ENCODE measurements at regions not wholly inside any gene's neighbourhood (a gene's known extent, or its start where the extent isn't known, plus 50 kb on each side); places are given as distances from the start of the nearest gene placed in this dataset.

DNA sequence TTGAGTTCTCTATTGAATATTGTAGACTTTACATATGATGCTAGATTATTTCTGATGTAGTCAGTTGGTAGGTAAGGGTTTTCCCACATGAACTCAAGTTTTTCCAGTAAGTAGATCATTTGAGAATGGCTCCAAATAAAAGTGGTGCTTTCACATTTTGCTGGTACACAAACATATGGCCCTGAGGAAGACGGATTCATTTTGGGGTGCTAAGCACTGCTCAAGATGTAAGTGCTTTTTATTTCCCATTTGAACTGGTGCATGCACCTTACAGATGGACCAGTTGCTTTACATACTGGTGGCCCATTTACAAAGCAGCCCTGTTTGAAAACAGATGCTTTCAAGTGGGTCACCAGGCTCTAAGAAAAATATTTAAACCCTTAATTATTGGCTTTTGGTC, 266.7 kb downstream of the MEIS1 start:
- TF ChIP-seq ZNF670 (tag by site-specific recombination; IDR thresholded peaks at IDR 0.05; ENCODE audit: low read depth), result no peak
- TF ChIP-seq ZNF239 (tag by site-specific recombination; IDR thresholded peaks at IDR 0.05), result no peak
- no peak for TF ChIP-seq KLF16 (tag by site-specific recombination; IDR thresholded peaks at IDR 0.05)
- TF ChIP-seq, protein P1, sequence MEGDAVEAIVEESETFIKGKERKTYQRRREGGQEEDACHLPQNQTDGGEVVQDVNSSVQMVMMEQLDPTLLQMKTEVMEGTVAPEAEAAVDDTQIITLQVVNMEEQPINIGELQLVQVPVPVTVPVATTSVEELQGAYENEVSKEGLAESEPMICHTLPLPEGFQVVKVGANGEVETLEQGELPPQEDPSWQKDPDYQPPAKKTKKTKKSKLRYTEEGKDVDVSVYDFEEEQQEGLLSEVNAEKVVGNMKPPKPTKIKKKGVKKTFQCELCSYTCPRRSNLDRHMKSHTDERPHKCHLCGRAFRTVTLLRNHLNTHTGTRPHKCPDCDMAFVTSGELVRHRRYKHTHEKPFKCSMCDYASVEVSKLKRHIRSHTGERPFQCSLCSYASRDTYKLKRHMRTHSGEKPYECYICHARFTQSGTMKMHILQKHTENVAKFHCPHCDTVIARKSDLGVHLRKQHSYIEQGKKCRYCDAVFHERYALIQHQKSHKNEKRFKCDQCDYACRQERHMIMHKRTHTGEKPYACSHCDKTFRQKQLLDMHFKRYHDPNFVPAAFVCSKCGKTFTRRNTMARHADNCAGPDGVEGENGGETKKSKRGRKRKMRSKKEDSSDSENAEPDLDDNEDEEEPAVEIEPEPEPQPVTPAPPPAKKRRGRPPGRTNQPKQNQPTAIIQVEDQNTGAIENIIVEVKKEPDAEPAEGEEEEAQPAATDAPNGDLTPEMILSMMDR (tag by site-specific recombination; IDR thresholded peaks at IDR 0.05), result no peak
- no peak for TF ChIP-seq YY1 (tag by site-specific recombination; IDR thresholded peaks at IDR 0.05)
- TF ChIP-seq, protein P2, sequence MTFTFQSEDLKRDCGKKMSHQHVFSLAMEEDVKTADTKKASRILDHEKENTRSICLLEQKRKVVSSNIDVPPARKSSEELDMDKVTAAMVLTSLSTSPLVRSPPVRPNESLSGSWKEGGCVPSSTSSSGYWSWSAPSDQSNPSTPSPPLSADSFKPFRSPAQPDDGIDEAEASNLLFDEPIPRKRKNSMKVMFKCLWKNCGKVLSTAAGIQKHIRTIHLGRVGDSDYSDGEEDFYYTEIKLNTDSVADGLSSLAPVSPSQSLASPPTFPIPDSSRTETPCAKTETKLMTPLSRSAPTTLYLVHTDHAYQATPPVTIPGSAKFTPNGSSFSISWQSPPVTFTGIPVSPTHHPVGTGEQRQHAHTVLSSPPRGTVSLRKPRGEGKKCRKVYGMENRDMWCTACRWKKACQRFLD (tag by site-specific recombination; IDR thresholded peaks at IDR 0.05), result no peak
- no peak for TF ChIP-seq ZNF561 (tag by site-specific recombination; IDR thresholded peaks at IDR 0.05; ENCODE audit: borderline replicate concordance)
- TF ChIP-seq HOXA7 (CRISPR knock-in tag; IDR thresholded peaks at IDR 0.05; ENCODE audit: borderline replicate concordance), result no peak
